Stimulated activated naive CD4-positive, alpha-beta T cell (primary cell): ENCODE measurements at regions not wholly inside any gene's neighbourhood (a gene's known extent, or its start where the extent isn't known, plus 50 kb on each side); places are given as distances from the start of the nearest gene placed in this dataset.

ENCODE experiments used
- DNase-seq, 6 experiments: peaks; one replicate each; lab custom pipeline; 2025; lab: John Stamatoyannopoulos, UW

DNA sequence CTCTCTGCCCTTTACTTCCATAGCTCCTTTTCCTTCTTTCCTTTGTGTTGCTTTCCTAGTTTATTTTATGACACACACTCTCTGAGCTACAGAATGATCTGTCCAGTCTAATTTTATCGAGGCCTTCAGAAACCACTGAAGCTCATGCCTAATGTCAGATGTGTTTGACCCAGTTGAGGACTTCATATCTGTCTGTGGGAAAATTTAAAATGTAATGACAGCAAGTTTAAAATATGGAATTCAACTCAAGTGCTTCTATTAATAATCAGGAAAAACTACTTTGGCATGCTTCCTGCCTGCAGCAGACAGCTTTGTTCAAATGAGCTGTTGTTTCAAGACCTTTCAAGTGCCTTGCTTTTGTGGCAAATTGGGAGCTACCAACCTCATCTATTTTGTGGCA lies 261.8 kb upstream of the MTNR1B start:
- no peak for DNase-seq

DNA sequence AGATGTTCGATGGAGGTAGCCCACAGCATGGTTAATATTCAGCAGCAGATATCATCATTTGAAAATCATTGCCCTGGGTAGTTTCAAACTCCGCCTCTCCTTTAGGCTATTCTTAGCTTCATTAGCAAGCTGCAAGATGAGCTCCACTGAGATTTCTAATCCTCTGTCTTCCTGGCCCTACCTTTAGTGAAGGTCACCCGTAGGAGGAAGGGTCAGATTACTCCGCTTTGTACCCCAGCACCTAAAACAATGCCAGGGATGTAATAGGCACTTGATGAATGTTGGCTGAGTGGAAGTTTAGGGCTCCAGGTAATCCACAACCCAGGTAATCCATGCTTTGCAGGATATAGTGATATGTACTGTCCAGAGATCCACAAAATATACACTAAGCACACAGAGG lies 260.1 kb upstream of the MTNR1B start:
- no peak for DNase-seq

DNA sequence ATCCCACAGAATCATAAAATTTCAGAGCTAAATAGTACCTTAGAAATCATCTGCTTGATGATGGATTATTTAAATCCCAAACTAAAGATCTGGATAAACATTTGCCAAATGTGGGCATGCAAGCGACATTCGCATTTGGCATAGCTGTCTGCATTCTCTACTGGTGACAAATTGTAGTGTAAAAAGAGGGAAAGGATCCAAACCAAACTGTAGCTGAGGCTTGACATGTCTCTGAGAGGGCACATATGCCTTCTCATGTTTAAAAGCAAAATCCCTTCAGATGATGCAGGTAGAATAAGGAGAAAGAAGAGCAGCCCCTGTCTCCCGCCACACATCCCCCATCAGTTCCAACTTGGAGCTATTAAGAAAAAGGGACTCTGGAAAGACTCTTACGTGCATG lies 257.5 kb upstream of the MTNR1B start:
- DNase-seq = no peak

DNA sequence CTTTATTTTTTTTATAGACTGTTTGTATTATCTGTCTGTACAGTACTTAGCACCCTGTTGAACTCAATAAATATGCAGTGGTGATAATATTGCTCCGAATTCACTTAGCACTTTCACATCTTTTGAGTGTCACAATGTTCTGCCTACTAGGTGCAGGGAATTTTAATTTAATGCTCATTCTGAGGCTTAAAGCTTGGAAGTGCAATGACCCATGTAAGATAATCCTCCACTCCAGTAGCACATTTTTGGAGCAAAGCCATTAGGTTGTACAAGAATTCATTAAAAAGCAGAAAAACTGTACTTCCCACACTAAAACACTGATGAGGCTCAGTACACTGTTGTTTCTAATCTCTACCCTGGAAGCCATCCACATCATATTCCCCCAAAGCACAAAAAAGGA lies 255.3 kb upstream of the MTNR1B start:
- DNase-seq = no peak

DNA sequence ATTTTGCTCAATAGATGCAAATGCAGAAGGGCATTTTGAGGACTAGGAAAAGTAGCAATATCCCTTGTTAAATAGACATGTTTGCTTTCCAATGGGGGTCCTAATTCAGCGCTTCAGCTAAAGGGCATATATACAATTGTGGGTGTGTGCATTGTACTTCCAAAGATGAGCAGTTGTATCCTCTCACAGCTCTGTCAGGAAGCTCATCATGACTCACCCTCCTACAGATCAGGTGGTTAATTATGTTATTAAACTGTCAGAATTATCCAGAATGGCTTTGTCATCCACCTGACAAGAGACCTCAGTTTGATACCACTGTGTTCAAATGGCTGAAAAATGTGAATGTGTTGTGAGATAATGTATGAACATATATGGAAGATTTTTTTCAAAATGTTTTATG lies 252.2 kb upstream of the MTNR1B start:
- no peak for DNase-seq

DNA sequence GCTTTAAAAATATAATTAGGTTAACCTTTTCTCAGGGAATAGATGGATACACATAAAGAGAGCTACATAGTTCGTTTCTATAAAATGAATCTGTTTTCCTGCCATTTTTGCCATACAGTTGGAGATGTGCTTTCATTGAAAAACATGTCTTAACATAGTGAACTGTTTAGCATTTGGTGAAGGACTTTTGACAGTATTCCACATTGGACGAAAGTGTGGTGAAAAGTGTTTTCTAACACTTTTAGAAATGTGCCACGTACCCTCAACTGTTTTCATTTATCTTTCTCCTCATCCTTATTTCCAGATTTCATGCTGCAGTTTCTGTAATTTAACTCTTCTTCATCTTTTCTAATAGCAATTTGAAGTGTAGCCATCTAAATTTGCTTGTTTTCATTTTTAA lies 249.1 kb upstream of the MTNR1B start:
- DNase-seq = no peak

DNA sequence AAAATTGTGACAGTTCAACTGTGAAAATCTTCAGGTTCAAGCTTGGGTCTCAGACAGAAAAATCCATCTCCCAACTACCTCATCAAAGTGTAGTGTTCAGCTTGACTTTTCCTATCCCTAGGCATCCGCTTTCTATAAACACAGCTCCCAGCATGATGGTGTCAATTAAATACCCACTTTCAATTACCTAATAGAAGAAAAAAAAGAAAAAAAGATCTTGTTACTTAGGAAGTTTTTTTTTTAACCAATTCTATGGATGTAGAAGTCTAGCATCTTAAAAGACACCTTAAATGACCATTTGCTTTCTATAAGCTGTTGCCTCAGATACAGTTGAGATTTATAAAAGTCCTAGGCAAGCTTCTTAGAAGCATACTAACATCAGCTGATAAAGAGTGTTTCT lies 244.1 kb upstream of the MTNR1B start:
- DNase-seq = no peak

DNA sequence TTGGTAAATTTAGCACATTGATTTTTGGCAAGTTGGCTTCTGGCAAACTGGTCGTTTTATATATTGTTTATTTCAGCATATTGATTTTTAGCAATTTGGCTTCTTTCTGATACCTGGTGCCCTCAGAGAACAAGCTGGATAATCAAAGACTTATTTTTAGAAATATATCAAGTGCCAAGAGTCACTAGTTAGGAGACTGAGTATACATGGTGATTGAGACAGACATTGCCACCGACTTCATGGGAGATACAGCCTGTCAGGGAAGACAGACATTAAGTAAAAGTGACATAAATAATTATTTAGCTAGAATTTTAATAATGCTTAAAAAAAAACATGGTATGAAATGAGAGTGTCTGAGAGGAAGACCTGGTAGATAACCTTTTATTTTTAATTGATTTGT lies 242.3 kb upstream of the MTNR1B start:
- DNase-seq = no peak

DNA sequence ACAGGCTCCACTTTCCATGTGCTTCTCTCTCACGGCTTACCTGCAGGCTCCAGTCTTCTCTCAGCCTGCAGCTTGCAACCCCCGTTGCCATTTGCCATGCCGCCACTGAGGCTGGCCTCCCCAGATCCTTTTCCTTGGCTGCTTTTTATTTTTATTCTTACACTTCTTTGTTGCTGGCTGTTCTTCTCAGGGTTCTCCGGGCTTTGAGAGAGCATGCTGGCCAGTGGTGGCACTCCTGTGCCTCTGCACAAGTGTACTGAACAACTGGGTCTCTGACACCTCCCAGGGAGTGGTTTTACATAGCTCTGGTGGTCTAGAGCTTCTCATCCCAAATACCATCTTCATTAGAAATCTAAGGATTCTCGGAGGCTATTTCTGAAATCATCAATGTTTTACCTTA lies 241.7 kb upstream of the MTNR1B start:
- DNase-seq = no peak

DNA sequence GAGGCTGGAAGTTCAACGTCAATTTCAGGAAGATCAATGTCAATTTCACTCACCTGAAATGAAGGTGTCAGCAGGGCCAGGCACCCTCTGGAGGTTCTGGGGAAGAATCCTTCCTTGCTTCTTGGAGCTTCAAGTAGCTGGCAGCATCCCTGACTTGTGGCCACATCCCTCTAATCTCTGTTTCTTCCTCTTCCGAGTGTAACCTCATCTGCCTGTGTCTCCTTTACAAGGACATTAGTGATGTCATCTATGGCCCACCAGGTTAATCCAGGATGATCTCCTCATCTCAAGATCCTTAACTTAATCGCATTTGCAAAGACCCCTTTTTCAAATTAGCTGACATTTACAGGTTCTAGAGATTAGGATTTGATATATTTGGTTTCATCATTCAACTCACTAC lies 240.8 kb upstream of the MTNR1B start:
- DNase-seq = no peak

DNA sequence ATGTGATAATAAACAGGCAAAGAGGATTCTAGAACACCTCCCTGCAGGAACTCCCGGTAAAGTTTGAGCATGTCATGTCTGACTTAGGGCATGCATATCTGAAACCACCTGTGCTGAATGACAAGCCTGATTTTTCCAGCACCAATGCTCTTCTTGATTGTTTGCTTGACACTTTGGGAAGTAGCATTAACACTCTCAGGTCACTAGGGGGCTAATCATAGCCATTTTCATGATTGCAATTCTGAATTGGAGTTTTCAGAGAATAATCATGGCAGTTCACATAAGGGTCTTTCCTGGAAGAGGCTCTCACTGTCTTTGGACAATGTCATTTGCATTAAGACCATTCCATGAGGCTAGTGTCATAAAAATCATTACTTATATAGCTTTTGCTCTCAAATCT lies 234.4 kb upstream of the MTNR1B start:
- peak in 1 of 6 experiments; percentile 0 for DNase-seq

DNA sequence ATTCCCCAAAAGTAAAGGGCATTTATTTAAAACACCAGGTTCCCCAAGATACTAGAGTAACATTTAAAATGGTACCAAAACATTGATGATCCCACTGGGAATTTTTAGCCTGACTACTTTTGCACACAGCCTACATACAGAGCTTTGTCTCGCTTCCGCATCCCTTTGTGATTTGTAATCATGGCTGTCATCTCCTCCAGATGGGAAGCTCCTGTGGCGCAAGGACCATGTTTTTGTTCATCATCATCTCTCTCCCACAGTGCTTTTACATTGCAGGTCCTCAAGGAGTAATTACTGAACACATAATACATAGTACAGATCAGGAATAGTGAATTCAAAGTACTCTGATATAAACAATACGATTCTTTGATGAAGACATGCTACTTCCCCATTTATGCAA lies 231.2 kb upstream of the MTNR1B start:
- DNase-seq = no peak

DNA sequence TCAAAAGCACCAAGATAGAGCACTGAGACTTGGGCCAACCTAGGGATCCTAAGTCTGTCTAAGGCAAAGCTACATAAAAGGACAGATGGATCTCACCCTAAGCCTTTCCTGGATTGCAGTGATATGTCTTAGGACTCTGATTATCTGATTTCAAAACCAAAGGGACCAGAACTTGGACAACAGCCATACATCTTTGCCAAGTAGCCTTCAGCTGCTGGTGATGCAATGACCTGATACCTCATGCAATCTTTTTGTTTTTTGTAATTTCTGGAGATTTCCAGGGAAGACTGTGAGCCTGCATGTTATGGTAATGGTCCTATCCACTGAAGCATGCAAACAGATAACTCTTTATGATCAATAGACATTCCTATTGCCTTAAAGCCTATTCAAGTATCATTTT lies 230.4 kb upstream of the MTNR1B start:
- no peak for DNase-seq

DNA sequence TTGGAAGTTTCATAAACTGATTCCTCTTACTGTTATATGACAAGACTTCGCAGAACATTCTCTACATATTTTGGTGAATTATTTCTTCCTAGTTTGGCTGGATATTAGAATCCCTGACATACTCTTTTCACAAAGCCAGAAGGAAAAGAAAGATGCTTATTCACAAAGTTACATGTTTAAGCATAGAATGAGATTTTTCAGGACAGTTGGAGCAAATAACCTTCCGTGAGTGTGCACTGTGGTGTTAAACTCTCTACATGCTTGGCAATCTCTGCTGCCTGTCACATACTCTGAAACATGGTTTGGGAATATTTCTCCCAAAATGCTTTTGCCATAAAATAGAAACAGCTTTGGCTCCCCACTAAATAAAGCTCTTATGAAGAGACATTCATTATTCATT lies 230.0 kb upstream of the MTNR1B start:
- no peak for DNase-seq

DNA sequence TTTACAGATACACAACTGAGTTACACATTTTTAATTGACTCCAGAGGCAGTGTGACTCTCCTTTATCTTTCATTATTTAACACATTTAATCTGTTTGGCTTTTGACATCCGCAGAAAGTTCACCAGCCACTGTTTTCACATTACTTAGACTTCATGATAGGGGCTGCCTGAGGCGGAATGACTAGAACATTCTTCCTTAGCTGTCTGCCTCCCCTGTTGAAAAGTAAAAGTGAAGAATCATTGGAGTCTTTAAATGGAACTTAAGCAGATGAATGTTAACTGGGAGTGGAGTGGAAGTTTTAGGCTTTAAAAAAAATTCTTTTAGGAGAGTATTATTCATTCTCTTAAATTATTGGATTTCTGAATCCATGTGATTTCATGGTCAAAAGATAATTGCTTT lies 229.2 kb upstream of the MTNR1B start:
- no peak for DNase-seq

DNA sequence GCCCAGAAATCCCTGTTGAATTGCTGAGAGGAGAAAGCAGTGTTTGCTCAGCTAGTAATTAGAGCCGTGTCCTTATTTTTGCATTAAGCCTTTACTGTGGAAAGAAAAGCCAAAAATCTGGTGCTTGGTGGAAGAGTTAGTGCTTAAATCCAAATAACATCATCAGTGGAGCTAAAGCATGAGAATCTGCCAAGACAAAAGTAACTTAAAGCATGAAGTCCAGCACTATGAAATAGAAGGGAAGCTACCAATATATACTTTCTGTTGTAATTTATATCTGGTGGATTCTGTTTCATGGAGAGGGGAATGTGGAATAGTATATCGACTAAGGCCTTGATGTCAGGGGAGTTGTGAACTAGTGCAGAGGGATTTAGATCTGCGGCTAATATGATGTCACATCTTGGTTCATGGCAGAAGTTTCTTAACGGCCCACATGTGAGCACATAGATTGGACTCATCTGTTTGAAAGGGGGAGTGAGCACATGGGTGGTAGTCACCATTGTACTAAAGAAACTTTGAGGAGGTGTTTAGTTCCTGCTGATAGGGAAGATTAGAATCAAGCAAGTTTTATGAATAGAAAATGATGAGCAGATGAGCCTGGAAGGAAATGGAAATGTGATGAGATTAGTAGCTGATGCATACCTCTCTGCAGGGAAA lies 224.4 kb upstream of the MTNR1B start:
- no peak for DNase-seq

DNA sequence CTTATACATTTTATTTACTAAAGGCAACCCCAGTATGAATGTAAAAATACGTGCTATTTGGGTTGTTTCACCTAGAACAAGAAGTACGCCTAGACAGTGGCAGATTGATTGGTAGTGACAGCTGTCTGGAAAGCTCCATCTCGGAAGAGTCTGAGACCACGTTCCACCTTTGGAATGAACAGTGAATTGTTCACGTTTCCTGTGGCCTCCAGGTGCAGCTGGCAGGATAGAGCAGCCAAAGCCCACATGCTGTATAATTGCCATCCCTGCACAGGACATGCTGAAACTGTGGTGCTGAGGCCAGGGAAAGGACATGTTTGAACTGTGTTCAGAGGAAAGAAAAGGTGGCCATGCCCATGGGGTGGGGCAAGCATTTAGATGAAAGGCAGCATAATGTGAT lies 218.7 kb upstream of the MTNR1B start:
- DNase-seq = no peak

DNA sequence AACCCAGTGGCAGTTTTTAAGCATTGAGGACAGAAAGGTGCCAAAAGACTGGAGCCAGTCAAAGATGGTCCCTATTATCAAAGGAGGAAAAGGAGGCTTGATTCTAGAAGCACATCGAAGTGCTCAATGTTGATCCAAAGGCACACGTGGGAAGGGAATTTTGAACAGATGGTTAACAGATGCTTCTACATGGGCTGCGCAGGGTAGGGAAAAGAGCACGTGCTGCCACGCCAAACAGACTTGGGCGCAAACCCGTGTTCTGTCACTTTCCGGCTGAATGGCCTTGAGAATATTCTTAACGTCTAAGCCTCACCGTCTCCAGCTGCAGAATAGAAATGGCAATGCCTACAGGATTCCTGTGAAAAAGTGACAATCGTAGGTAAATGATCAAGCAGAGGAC lies 217.9 kb upstream of the MTNR1B start:
- DNase-seq = no peak

DNA sequence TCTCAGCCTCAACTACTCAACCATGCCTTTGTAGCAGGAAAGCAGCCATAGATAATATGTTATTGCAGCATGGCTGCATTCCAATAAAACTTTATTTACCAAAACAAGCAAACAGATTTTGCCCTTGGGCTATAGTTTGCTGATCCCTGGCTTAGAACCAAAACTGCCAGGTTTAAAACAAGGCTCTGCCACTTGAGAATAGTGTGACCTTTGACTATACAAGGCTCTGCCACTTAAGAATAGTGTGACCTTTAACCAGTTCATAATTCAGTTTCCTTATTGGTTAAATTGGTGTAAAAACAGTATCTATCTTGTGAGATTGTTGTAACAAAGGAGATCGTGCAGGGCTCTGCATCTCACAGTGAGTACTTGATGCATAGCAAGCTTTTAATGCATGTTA lies 217.3 kb upstream of the MTNR1B start:
- DNase-seq = no peak

DNA sequence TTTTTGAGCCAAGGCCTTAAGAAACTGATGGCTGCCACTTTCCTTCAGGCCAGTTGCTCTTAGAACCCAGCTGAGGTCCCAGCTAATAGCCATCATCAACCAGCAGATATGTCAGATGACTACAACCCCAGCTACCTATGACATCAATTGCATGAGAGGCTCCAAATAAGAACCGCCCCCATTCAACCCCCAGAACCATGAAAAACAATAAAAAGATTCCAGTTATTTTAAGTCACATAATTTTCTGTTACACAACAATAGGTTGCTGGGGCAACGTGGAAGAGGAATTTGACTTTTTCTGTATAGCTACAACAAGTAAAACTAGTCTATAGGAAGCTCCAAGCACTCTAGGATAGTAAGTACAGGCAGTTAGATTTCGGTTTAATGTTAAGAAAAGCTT lies 216.3 kb upstream of the MTNR1B start:
- DNase-seq = no peak

DNA sequence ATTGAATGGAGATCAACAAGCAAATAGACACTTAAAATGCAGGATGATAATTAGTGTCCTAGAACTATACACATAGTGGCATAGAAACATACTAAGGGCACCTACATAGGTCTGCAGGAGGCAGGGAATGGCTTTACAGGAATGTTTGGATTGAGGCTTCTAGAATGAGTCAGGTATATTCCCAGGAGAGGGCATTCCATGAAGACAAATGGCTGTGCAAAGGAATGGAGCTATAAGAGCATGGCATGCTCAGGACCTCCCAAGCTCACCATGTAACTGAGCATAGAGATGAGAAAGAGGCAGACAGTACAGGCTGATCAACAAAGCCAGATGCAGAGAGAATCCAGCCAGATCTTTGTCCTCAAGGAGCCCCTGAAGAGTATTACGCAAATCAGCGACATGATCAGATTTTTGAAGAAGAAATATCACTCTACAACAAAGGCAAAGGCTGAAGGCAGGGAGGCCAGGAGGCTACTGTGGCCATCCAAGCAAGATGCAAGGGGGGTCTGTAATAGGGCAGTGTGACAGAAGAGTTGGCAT lies 211.1 kb upstream of the MTNR1B start:
- DNase-seq = no peak

DNA sequence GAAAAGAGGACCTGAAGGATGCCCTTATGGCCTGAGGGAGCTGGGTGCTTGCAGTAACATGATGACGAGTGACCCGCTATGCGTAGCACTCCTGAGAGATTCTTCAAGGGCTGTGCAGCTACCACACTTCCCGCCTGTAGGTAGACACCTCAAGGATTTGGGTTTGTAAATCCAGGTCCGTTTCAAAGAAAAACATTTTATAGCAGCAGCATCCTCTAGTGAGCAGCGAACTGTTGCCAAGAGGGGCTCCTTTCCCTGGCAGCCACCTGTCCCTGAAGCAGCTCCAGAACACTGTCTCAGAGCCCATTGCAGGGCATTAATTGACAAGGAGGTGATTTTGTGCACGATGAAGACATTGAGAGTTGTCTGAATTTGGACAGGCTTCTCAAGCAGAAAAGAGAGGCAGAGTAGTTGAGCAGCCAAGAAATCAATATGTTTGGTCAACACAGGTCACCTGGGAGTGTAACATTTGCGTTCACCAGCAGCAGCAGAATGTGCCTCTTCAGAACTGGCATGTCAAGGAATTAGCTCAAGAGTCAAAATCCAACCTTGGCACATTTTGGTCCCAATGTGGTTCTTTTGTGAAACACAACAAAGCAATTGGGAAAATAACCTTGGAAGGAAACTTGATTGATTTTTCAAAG lies 209.8 kb upstream of the MTNR1B start:
- DNase-seq = no peak

DNA sequence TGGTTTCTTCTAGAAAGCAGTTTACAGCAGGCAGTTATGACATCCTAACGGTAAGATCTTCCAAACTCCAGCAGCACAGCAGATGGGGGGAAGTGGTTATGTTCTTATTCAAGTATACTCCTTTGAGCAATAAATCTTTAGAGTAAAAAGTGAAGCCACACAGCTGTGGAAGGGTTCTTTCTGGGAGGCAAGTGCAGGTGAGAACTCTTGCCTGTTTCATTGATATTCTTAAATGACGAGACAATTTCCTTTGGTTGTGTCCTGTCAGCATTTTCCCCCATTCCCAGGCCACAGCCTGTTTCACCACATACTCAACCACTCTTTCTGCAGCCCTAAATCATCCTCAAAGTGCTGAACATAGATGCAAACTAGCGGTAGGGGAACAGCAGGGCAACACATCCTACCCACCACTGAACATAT lies 207.3 kb upstream of the MTNR1B start:
- DNase-seq = no peak

DNA sequence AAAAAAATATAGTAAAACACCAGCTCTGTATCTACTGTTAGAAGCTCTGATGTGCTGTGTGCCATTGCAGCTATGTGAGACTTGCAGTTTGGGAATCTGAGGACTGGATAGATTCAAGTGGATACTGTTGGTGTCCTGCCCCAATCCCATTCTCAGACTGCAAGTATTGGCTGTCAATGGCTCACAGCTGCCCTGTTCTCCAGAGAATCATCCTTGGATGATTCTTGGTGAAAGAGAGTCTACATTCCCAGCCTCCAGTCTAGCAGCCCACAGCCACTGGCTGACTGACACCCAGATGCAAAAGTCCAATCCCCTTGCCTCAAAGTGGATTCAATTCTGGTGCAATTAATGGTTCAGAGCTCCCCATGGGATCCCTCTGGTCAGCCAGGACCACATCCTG lies 206.1 kb upstream of the MTNR1B start:
- DNase-seq = no peak
